Left ventricle myocardium inferior (tissue), 1 donor: ENCODE measurements at regions not wholly inside any gene's neighbourhood (a gene's known extent, or its start where the extent isn't known, plus 50 kb on each side); places are given as distances from the start of the nearest gene placed in this dataset.

Source experiments
- DNase-seq: peaks from one replicate; pipeline ENCODE4 v3.0.0-alpha.2; 2020
- H3K27ac ChIP-seq: fragments of 200-600 bp; replicated peaks from 2 replicates; pipeline ENCODE4 v1.8.0; 2021
- H3K27me3 ChIP-seq: fragments of 200-600 bp; 2 replicates; pipeline ENCODE4 v1.8.0; 2021; ENCODE audit warnings: low read depth
- H3K36me3 ChIP-seq: fragments of 200-600 bp; 2 replicates; pipeline ENCODE4 v1.8.0; 2021
- H3K4me1 ChIP-seq: fragments of 200-600 bp; 2 replicates; pipeline ENCODE4 v1.8.0; 2021
- H3K4me3 ChIP-seq: fragments of 200-600 bp; 2 replicates; pipeline ENCODE4 v1.8.0; 2021; ENCODE audit warnings: mild to moderate bottlenecking, moderate library complexity
- H3K9me3 ChIP-seq: fragments of 200-600 bp; replicated peaks from 2 replicates; pipeline ENCODE4 v1.8.0; 2021
- CTCF ChIP-seq: fragments of 200-600 bp; IDR thresholded peaks from 2 replicates; pipeline ENCODE4 v1.8.0; 2021; ENCODE audit warnings: antibody characterized with exemption, mild to moderate bottlenecking, borderline replicate concordance
- intact Hi-C: fragments of 100-400 bp; cut with micrococcal nuclease; formaldehyde crosslinking; loops from one replicate; pipeline ENCODE4 v1.11.0; 2022
- donor health status: DM: no; HTN: yes; CAD: no; lungs with severe emphysema.

- no peaks in the 10 kb centered on the region for H3K36me3 ChIP-seq
- intact Hi-C loops, result no loop called here
- peaks cover 17% of the 10 kb centered on the region for H3K27me3 ChIP-seq
- TF ChIP-seq CTCF, result no peak
- no peak overlapping the region for H3K4me3 ChIP-seq
- no peak overlapping the region for H3K27ac ChIP-seq
- no peaks in the 10 kb centered on the region for H3K9me3 ChIP-seq
- no peaks in the 10 kb centered on the region for H3K4me1 ChIP-seq
- DNase-seq, result no peak
Observed at GRCh38 chr22:49170053-49170452, 657.6 kb downstream of the BRD1 start.

GRCh38 chr22:49169074-49169744 lies 658.5 kb downstream of the BRD1 start:
- intact Hi-C loops, result no loop called here

GRCh38 chr22:49168219-49168813 lies 659.4 kb downstream of the BRD1 start:
- Histone ChIP-seq H3K27ac (no peak overlapping the region), H3K4me3 (no peak overlapping the region), H3K36me3 (no peaks in the 10 kb centered on the region), H3K4me1 (no peaks in the 10 kb centered on the region), H3K27me3 (peaks cover 28% of the 10 kb centered on the region), H3K9me3 (no peaks in the 10 kb centered on the region)
- intact Hi-C loops, result no loop called here
- no peak for TF ChIP-seq CTCF
- DNase-seq, result no peak

More at GRCh38 chr22:49169074-49169744, 658.5 kb downstream of the BRD1 start:
- peaks cover 19% of the 10 kb centered on the region for H3K27me3 ChIP-seq
- TF ChIP-seq CTCF, result no peak
- H3K36me3 ChIP-seq, result no peaks in the 10 kb centered on the region
- H3K9me3 ChIP-seq, result no peaks in the 10 kb centered on the region
- no peaks in the 10 kb centered on the region for H3K4me1 ChIP-seq
- DNase-seq, result no peak
- H3K27ac ChIP-seq, result no peak overlapping the region
- H3K4me3 ChIP-seq, result no peak overlapping the region

DNA sequence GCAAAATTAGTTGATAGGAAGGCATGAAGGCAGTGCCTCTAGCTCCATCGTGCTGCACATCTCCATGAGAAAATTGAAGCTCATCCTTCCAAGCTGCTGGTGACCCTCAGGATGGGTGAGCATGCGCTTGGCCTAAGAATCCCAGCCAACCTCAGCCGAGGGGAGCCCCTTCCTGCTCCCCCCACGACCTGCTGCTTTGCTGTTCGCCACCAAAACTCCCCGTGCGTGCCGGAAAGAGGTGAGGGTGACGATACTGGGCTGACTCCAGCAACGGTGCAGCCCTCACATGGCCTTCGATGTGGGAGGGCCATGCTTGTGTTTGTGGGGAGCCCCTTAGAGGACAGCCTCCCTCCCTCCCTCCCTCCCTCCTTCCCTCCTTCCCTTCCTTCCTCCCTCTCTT lies 660.9 kb downstream of the BRD1 start:
- Histone ChIP-seq H3K27ac (no peak overlapping the region), H3K27me3 (peaks cover 43% of the 10 kb centered on the region), H3K4me3 (no peak overlapping the region), H3K4me1 (no peaks in the 10 kb centered on the region), H3K9me3 (no peaks in the 10 kb centered on the region), H3K36me3 (no peaks in the 10 kb centered on the region)
- no peak for DNase-seq
- intact Hi-C loops, result no loop called here
- no peak for TF ChIP-seq CTCF

DNA sequence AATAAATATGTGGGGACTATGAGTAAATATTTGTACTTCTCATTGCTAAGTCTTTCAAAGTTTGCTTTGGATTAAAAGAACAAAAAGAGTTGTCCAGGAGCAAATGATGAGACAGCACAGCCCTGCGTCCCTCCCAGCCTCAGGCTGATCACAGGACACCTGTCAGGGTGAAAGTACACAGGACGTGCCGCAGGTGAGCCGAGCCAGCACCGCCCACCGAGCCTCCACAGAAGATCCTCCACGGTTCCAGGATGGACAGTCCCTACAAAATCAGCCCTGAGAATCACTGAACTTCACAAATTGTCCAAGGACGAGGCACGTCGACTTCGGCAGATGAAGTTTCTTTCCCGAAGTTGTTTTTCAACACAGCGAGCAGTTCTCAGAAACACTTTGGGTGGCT lies 661.5 kb downstream of the BRD1 start:
- Histone ChIP-seq H3K27ac (no peak overlapping the region), H3K36me3 (no peaks in the 10 kb centered on the region), H3K27me3 (peaks cover 48% of the 10 kb centered on the region), H3K9me3 (no peaks in the 10 kb centered on the region), H3K4me3 (no peak overlapping the region), H3K4me1 (no peaks in the 10 kb centered on the region)
- DNase-seq, result no peak
- intact Hi-C loops, result no loop called here
- TF ChIP-seq CTCF, result no peak
